HFFc6 (cell line): ENCODE measurements at regions not wholly inside any gene's neighbourhood (a gene's known extent, or its start where the extent isn't known, plus 50 kb on each side); places are given as distances from the start of the nearest gene placed in this dataset.

Experiments used
- DNase-seq: peaks from one replicate; pipeline ENCODE4 v3.0.0-alpha.2; 2018
- H3K27ac Mint-ChIP-seq: 2 replicates; pipeline ENCODE4 v1.8.0; 2020; ENCODE audit warnings: mild to moderate bottlenecking, mixed read lengths
- H3K27me3 Mint-ChIP-seq: 2 replicates; pipeline ENCODE4 v1.8.0; 2021; ENCODE audit warnings: mild to moderate bottlenecking, moderate library complexity, mixed read lengths; ENCODE audit not compliant: insufficient read depth
- H3K36me3 Mint-ChIP-seq: 2 replicates; pipeline ENCODE4 v1.8.0; 2021; ENCODE audit warnings: low read depth, mixed read lengths
- H3K4me1 Mint-ChIP-seq: 2 replicates; pipeline ENCODE4 v1.8.0; 2020; ENCODE audit warnings: low read depth, mixed read lengths
- H3K4me3 Mint-ChIP-seq: 2 replicates; pipeline ENCODE4 v1.8.0; 2020; ENCODE audit warnings: mild to moderate bottlenecking, moderate library complexity, mixed read lengths
- H3K9me3 Mint-ChIP-seq: 2 replicates; pipeline ENCODE4 v1.8.0; 2020; ENCODE audit warnings: mild to moderate bottlenecking, mixed read lengths
- TF ChIP-seq, protein P1 (sequence below): fragments of 200-600 bp; sonication (generic); IDR thresholded peaks from 2 replicates; pipeline ENCODE4 v1.5.0; 2021; ENCODE audit warnings: antibody characterized with exemption, mild to moderate bottlenecking

DNA sequence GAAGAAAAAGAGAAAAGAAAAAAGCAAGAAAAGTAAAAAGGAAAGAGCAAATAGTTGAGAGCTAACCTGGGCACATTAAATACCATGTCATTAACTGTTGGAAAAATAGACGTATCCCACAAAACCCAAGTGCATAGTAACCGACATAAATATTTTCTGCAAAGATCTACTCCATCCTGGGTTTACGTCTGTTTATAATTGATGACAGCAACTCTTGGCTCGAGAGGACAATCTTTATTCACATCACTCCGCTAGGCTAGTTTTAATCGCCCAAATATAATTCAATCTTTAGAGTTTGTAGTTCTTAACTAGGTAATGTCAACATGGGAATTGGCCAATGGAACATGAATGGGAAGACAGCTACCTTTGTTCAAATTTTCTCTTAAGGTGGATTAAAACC, 321.7 kb upstream of the TNC start:
- Mint-ChIP-seq H3K36me3 (no peaks in the 10 kb centered on the region), H3K4me3 (no peak overlapping the region), H3K27me3 (peaks cover 18% of the 10 kb centered on the region), H3K9me3 (no peaks in the 10 kb centered on the region), H3K27ac (no peak overlapping the region), H3K4me1 (no peaks in the 10 kb centered on the region)
- TF ChIP-seq, protein P1, sequence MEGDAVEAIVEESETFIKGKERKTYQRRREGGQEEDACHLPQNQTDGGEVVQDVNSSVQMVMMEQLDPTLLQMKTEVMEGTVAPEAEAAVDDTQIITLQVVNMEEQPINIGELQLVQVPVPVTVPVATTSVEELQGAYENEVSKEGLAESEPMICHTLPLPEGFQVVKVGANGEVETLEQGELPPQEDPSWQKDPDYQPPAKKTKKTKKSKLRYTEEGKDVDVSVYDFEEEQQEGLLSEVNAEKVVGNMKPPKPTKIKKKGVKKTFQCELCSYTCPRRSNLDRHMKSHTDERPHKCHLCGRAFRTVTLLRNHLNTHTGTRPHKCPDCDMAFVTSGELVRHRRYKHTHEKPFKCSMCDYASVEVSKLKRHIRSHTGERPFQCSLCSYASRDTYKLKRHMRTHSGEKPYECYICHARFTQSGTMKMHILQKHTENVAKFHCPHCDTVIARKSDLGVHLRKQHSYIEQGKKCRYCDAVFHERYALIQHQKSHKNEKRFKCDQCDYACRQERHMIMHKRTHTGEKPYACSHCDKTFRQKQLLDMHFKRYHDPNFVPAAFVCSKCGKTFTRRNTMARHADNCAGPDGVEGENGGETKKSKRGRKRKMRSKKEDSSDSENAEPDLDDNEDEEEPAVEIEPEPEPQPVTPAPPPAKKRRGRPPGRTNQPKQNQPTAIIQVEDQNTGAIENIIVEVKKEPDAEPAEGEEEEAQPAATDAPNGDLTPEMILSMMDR = no peak
- no peak for DNase-seq

DNA sequence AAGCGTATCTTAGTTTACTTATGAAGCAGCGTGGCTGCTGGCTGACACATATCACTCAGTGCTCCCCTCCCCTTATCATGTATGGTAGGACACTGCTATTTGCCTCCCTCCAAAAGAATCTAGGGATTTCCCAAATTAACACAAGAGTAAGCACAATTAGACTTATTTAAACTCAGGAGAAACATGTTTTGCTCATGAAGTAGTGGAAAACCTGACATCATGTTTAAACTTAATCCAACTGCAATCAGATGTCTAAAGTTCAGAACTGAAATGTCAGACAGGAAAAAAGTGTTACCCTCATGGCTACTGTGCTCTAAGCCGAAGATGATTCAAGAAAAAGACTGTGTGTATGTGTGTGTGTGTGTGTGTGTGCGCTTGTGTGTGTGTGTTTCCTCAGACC, 324.1 kb upstream of the TNC start:
- Mint-ChIP-seq H3K27me3 (peaks cover 18% of the 10 kb centered on the region), H3K4me3 (no peak overlapping the region), H3K9me3 (no peaks in the 10 kb centered on the region), H3K36me3 (no peaks in the 10 kb centered on the region), H3K4me1 (no peaks in the 10 kb centered on the region), H3K27ac (no peak overlapping the region)
- TF ChIP-seq, protein P1 = no peak
- no peak for DNase-seq

DNA sequence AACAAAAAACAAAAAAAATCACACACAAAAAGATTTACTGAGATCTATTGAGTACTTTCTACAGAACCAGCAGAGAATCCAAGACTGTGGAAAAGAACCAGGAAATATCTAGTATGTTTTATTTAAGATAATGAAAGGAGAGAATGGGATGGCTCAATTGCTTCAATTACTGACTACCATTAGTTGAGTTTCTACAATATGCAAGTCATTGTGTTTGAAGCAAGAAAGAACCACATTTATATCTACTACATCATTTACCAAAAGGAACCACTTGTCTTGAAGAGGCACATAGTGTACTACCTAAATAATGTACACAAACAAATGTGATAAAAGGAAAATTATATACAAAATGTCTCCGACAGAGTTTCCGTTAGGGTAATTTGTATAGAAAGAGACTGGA, 325.9 kb upstream of the TNC start:
- no peak overlapping the region for H3K4me3 Mint-ChIP-seq
- TF ChIP-seq, protein P1 = no peak
- no peaks in the 10 kb centered on the region for H3K9me3 Mint-ChIP-seq
- no peak overlapping the region for H3K27ac Mint-ChIP-seq
- H3K27me3 Mint-ChIP-seq = peaks cover 15% of the 10 kb centered on the region
- H3K4me1 Mint-ChIP-seq = no peaks in the 10 kb centered on the region
- DNase-seq = no peak
- H3K36me3 Mint-ChIP-seq = no peaks in the 10 kb centered on the region

DNA sequence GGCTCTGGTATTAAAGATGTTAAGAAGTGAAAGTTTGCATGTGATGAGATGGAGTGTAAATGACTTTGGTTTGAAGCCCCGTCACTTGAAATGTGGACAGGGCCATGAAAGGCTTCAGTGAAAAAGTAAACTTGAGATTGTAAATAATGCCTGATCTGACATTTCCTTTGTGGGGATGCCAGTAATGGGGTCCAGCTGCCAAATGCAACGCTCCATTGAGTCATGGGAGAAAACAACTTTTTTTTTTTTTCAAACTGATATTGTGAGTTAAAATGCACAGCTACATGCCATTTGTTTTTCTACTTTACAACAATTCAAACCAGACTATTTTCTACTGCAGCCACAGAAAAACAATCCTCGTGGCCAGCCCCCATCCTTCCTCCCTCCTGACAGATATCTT, 327.0 kb upstream of the TNC start:
- DNase-seq = no peak
- H3K27ac Mint-ChIP-seq = no peak overlapping the region
- TF ChIP-seq, protein P1 = no peak
- H3K27me3 Mint-ChIP-seq = peaks cover 15% of the 10 kb centered on the region
- H3K36me3 Mint-ChIP-seq = no peaks in the 10 kb centered on the region
- H3K4me1 Mint-ChIP-seq = no peaks in the 10 kb centered on the region
- no peaks in the 10 kb centered on the region for H3K9me3 Mint-ChIP-seq
- H3K4me3 Mint-ChIP-seq = no peak overlapping the region

DNA sequence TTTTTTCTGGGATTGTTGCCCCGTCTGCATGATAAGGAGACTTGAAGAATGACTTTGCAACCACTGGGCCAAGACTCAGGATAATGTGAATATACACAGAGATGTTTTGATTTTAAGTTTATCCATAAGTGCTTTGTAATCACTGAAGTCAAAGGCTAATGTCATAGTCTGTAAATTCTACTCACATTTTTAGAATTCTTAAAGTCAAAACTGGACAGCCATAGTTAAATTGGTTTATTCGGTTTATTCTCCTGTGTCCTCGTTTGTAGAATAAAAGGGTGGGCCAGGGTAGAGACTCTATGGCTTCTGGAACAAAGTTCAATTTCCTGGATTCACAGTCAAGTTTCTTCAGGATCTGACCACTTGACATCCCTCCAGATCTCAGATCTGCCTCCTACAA, 327.7 kb upstream of the TNC start:
- Mint-ChIP-seq H3K27ac (no peak overlapping the region), H3K4me1 (no peaks in the 10 kb centered on the region), H3K36me3 (no peaks in the 10 kb centered on the region), H3K4me3 (no peak overlapping the region), H3K9me3 (no peaks in the 10 kb centered on the region), H3K27me3 (peaks cover 15% of the 10 kb centered on the region)
- DNase-seq = no peak
- TF ChIP-seq, protein P1 = no peak

DNA sequence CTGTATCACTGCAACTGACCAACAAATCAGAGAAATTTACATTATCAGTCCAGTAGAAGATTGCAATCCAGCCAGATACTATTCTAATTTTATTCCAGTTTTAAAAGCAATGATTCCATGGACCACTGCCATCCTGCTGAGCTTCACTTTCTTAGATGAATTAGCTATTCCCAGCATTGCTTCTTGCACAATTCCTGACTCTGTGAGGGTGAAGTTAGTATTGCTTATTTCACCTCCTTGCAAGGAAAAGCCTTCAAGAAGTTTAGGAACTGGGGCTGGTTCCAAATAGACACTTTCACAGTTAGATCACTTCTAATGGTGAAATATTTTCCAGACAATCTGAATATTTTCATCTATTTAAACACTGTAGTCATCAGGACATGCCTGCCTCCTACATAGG, 338.6 kb upstream of the TNC start:
- Mint-ChIP-seq H3K27ac (no peak overlapping the region), H3K4me3 (no peak overlapping the region), H3K4me1 (no peaks in the 10 kb centered on the region), H3K9me3 (no peaks in the 10 kb centered on the region), H3K36me3 (no peaks in the 10 kb centered on the region), H3K27me3 (peaks cover 10% of the 10 kb centered on the region)
- DNase-seq = no peak
- TF ChIP-seq, protein P1 = no peak
